T-helper 1 cell (primary cell): ENCODE measurements at regions not wholly inside any gene's neighbourhood (a gene's known extent, or its start where the extent isn't known, plus 50 kb on each side); places are given as distances from the start of the nearest gene placed in this dataset.

Experiments
- DNase-seq, 5 donors: peaks; one replicate each; pipeline ENCODE4 v3.0.0-alpha.2; 2012 to 2020

- no peak for DNase-seq
Observed at GRCh38 chr4:23324021-23324690, 565.7 kb downstream of the PPARGC1A start.

- DNase-seq, result no peak
Observed at GRCh38 chr4:23323436-23323835, 566.4 kb downstream of the PPARGC1A start.

- no peak for DNase-seq
Observed at GRCh38 chr4:23322732-23323131, 567.1 kb downstream of the PPARGC1A start.

- no peak for DNase-seq
Observed at GRCh38 chr4:23320931-23321587, 568.8 kb downstream of the PPARGC1A start.

GRCh38 chr4:23312686-23313085, 577.2 kb downstream of the PPARGC1A start:
- DNase-seq, result no peak

GRCh38 chr4:23311983-23312382, 577.9 kb downstream of the PPARGC1A start:
- DNase-seq, result no peak

- DNase-seq, result peak in 1 of 5 donors; percentile 14
Observed at GRCh38 chr4:23305026-23305425, 584.8 kb downstream of the PPARGC1A start.

GRCh38 chr4:23298371-23298770, 591.5 kb downstream of the PPARGC1A start:
- DNase-seq, result no peak

GRCh38 chr4:23297327-23297726, 592.5 kb downstream of the PPARGC1A start:
- DNase-seq, result no peak

- DNase-seq, result no peak
Observed at GRCh38 chr4:23291139-23291538, 598.4 kb downstream of the GBA3 start.

- DNase-seq, result no peak
Observed at GRCh38 chr4:23290656-23291055, 597.9 kb downstream of the GBA3 start.

- DNase-seq, result no peak
Observed at GRCh38 chr4:23279377-23279986, 586.7 kb downstream of the GBA3 start.

GRCh38 chr4:23278845-23279244, 586.1 kb downstream of the GBA3 start:
- DNase-seq, result no peak

- DNase-seq, result no peak
Observed at GRCh38 chr4:23276076-23276475, 583.3 kb downstream of the GBA3 start.

GRCh38 chr4:23269566-23269965, 576.8 kb downstream of the GBA3 start:
- no peak for DNase-seq

GRCh38 chr4:23268072-23268771, 575.5 kb downstream of the GBA3 start:
- DNase-seq, result no peak

- DNase-seq, result no peak
Observed at GRCh38 chr4:23266401-23266800, 573.7 kb downstream of the GBA3 start.

- DNase-seq, result no peak
Observed at GRCh38 chr4:23260511-23260910, 567.8 kb downstream of the GBA3 start.

- DNase-seq, result no peak
Observed at GRCh38 chr4:23245203-23245832, 552.6 kb downstream of the GBA3 start.

GRCh38 chr4:23242962-23243361, 550.2 kb downstream of the GBA3 start:
- no peak for DNase-seq

- no peak for DNase-seq
Observed at GRCh38 chr4:23241408-23241807, 548.7 kb downstream of the GBA3 start.

- no peak for DNase-seq
Observed at GRCh38 chr4:23238848-23239247, 546.1 kb downstream of the GBA3 start.

GRCh38 chr4:23237771-23238170, 545.0 kb downstream of the GBA3 start:
- DNase-seq, result no peak
